ENCODE measurements at regions not wholly inside any gene's neighbourhood (a gene's known extent, or its start where the extent isn't known, plus 50 kb on each side); places are given as distances from the start of the nearest gene placed in this dataset.

- TF ChIP-seq CTCF (IDR thresholded peaks at IDR 0.05; ENCODE audit: low read length) (no peak), EZH2 (IDR thresholded peaks at IDR 0.05; ENCODE audit: borderline replicate concordance, low read length) (no peak)
- Histone ChIP-seq H3K9me2 (ENCODE audit: low read depth, low read length) (no peaks in the 10 kb centered on the region), H4K20me1 (ENCODE audit: insufficient read depth, low read length) (no peaks in the 10 kb centered on the region), H3K36me3 (ENCODE audit: insufficient read depth, low read length) (no peaks in the 10 kb centered on the region), H3K4me1 (ENCODE audit: insufficient read depth, low read length, severe bottlenecking) (no peaks in the 10 kb centered on the region), H3K27me3 (ENCODE audit: insufficient read depth, low read length) (no peaks in the 10 kb centered on the region), H2AFZ (ENCODE audit: low read length) (no peak overlapping the region), H3K4me3 (ENCODE audit: low read depth, low read length, poor library complexity, severe bottlenecking) (no peak overlapping the region), H3K79me2 (ENCODE audit: insufficient read depth, low read length) (no peaks in the 10 kb centered on the region), H3K9ac (ENCODE audit: low read length) (no peak overlapping the region), H3K27ac (ENCODE audit: low read depth, low read length, poor library complexity, severe bottlenecking) (no peak overlapping the region), H3K4me2 (ENCODE audit: low read length) (no peak overlapping the region), H3K9me3 (ENCODE audit: low read length) (no peaks in the 10 kb centered on the region), H3F3A (ENCODE audit: insufficient read depth, low read length) (no peaks in the 10 kb centered on the region)
Observed at GRCh38 chr1:38538834-38539233, 320.7 kb downstream of the RRAGC start.

DNA sequence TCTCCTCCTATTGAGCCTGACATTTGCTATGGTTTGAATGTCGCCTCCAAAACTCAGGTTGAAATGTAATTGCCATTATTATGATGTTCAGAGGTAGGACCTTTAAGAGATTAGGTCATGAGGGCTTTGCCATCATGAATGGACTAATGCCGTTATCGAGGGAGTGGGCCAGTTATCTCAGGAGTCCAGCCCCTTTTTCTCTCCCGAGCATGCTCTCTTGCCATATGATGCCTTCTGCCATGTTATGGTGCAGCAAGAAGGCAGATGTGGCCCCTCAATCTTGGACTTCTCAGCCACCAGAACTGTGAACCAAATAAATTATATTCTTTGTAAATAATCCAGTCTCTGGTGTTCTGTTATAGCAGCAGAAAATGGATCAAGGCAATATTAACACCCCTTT, 323.5 kb downstream of the RRAGC start:
- Histone ChIP-seq H3K4me2 (ENCODE audit: low read length) (no peak overlapping the region), H3K9me2 (ENCODE audit: low read depth, low read length) (no peaks in the 10 kb centered on the region), H3K4me3 (ENCODE audit: low read depth, low read length, poor library complexity, severe bottlenecking) (no peak overlapping the region), H3K4me1 (ENCODE audit: insufficient read depth, low read length, severe bottlenecking) (no peaks in the 10 kb centered on the region), H3F3A (ENCODE audit: insufficient read depth, low read length) (no peaks in the 10 kb centered on the region), H3K79me2 (ENCODE audit: insufficient read depth, low read length) (no peaks in the 10 kb centered on the region), H2AFZ (ENCODE audit: low read length) (no peak overlapping the region), H3K27ac (ENCODE audit: low read depth, low read length, poor library complexity, severe bottlenecking) (no peak overlapping the region), H3K27me3 (ENCODE audit: insufficient read depth, low read length) (no peaks in the 10 kb centered on the region), H3K9ac (ENCODE audit: low read length) (no peak overlapping the region), H4K20me1 (ENCODE audit: insufficient read depth, low read length) (no peaks in the 10 kb centered on the region), H3K36me3 (ENCODE audit: insufficient read depth, low read length) (no peaks in the 10 kb centered on the region), H3K9me3 (ENCODE audit: low read length) (no peaks in the 10 kb centered on the region)
- TF ChIP-seq EZH2 (IDR thresholded peaks at IDR 0.05; ENCODE audit: borderline replicate concordance, low read length) (no peak), CTCF (IDR thresholded peaks at IDR 0.05; ENCODE audit: low read length) (no peak)

- Histone ChIP-seq H3K9me3 (ENCODE audit: low read length) (no peaks in the 10 kb centered on the region), H3F3A (ENCODE audit: insufficient read depth, low read length) (no peaks in the 10 kb centered on the region), H3K4me2 (ENCODE audit: low read length) (no peak overlapping the region), H3K4me1 (ENCODE audit: insufficient read depth, low read length, severe bottlenecking) (no peaks in the 10 kb centered on the region), H4K20me1 (ENCODE audit: insufficient read depth, low read length) (no peaks in the 10 kb centered on the region), H3K79me2 (ENCODE audit: insufficient read depth, low read length) (no peaks in the 10 kb centered on the region), H3K9ac (ENCODE audit: low read length) (no peak overlapping the region), H3K36me3 (ENCODE audit: insufficient read depth, low read length) (no peaks in the 10 kb centered on the region), H3K27me3 (ENCODE audit: insufficient read depth, low read length) (no peaks in the 10 kb centered on the region), H3K4me3 (ENCODE audit: low read depth, low read length, poor library complexity, severe bottlenecking) (no peak overlapping the region), H3K9me2 (ENCODE audit: low read depth, low read length) (no peaks in the 10 kb centered on the region), H3K27ac (ENCODE audit: low read depth, low read length, poor library complexity, severe bottlenecking) (no peak overlapping the region), H2AFZ (ENCODE audit: low read length) (no peak overlapping the region)
- TF ChIP-seq CTCF (IDR thresholded peaks at IDR 0.05; ENCODE audit: low read length) (no peak), EZH2 (IDR thresholded peaks at IDR 0.05; ENCODE audit: borderline replicate concordance, low read length) (no peak)
Observed at GRCh38 chr1:38534473-38534823, 325.1 kb downstream of the RRAGC start.

All from OCI-LY1 (cell line).